Activated T-helper 2 cell treated with anti-CD3 and anti-CD28 coated beads, Interferon-gamma antibody, Interleukin-2, Interleukin-4, amounts not matched to agents 10 μg/mL and 5 μg/mL and 100 μg/mL, durations not matched to agents 14 hours and 24 hours and 36 hours (primary cell): ENCODE measurements at regions not wholly inside any gene's neighbourhood (a gene's known extent, or its start where the extent isn't known, plus 50 kb on each side); places are given as distances from the start of the nearest gene placed in this dataset.

Source experiments
- DNase-seq: peaks from one replicate; pipeline ENCODE4 v3.0.0; 2021; ENCODE audit warnings: low spot score
- H3K27ac Mint-ChIP-seq: one replicate; pipeline ENCODE4 v1.8.0; 2021; ENCODE audit warnings: mixed read lengths
- H3K27me3 Mint-ChIP-seq: one replicate; pipeline ENCODE4 v1.8.0; 2021; ENCODE audit warnings: low read depth, mixed read lengths
- H3K36me3 Mint-ChIP-seq: one replicate; pipeline ENCODE4 v1.8.0; 2021; ENCODE audit warnings: low read depth, mixed read lengths
- H3K4me1 Mint-ChIP-seq: one replicate; pipeline ENCODE4 v1.8.0; 2021; ENCODE audit warnings: low read depth, mixed read lengths
- H3K4me3 Mint-ChIP-seq: one replicate; pipeline ENCODE4 v1.8.0; 2021; ENCODE audit warnings: low read depth, mild to moderate bottlenecking, moderate library complexity, mixed read lengths
- H3K9me3 Mint-ChIP-seq: one replicate; pipeline ENCODE4 v1.8.0; 2021; ENCODE audit warnings: mixed read lengths
- intact Hi-C: fragments of 100-400 bp; cut with micrococcal nuclease; formaldehyde crosslinking; loops from one replicate; pipeline ENCODE4 v1.15.1; 2023

- H3K4me3 Mint-ChIP-seq, result no peak overlapping the region
- no peaks in the 10 kb centered on the region for H3K9me3 Mint-ChIP-seq
- peaks cover 14% of the 10 kb centered on the region for H3K27me3 Mint-ChIP-seq
- intact Hi-C loops, result no loop called here
- no peak for DNase-seq
- H3K36me3 Mint-ChIP-seq, result no peaks in the 10 kb centered on the region
- H3K4me1 Mint-ChIP-seq, result peaks cover 4% of the 10 kb centered on the region
- H3K27ac Mint-ChIP-seq, result no peak overlapping the region
Measured at GRCh38 chrX:107563824-107564223, 64.5 kb upstream of the PRPS1 start.

- H3K36me3 Mint-ChIP-seq, result no peaks in the 10 kb centered on the region
- H3K4me1 Mint-ChIP-seq, result peaks cover 4% of the 10 kb centered on the region
- peaks cover 14% of the 10 kb centered on the region for H3K27me3 Mint-ChIP-seq
- no peaks in the 10 kb centered on the region for H3K9me3 Mint-ChIP-seq
- no peak overlapping the region for H3K4me3 Mint-ChIP-seq
- no peak overlapping the region for H3K27ac Mint-ChIP-seq
- DNase-seq, result no peak
- intact Hi-C loops, result no loop called here
Measured at GRCh38 chrX:107565015-107565414, 63.3 kb upstream of the PRPS1 start.

- Mint-ChIP-seq H3K27me3 (peaks cover 14% of the 10 kb centered on the region), H3K27ac (no peak overlapping the region), H3K4me1 (peaks cover 4% of the 10 kb centered on the region), H3K36me3 (no peaks in the 10 kb centered on the region), H3K9me3 (no peaks in the 10 kb centered on the region), H3K4me3 (no peak overlapping the region)
- intact Hi-C loops, result no loop called here
- DNase-seq, result no peak
Measured at GRCh38 chrX:107565931-107566603, 62.2 kb upstream of the PRPS1 start.

GRCh38 chrX:107566604-107567262 is 61.6 kb upstream of the PRPS1 start:
- H3K36me3 Mint-ChIP-seq, result no peaks in the 10 kb centered on the region
- H3K9me3 Mint-ChIP-seq, result no peaks in the 10 kb centered on the region
- peaks cover 13% of the 10 kb centered on the region for H3K27me3 Mint-ChIP-seq
- H3K4me3 Mint-ChIP-seq, result no peak overlapping the region
- intact Hi-C loops, result no loop called here
- H3K4me1 Mint-ChIP-seq, result peaks cover 4% of the 10 kb centered on the region
- no peak overlapping the region for H3K27ac Mint-ChIP-seq
- no peak for DNase-seq

- Mint-ChIP-seq H3K27me3 (peaks cover 14% of the 10 kb centered on the region), H3K27ac (no peak overlapping the region), H3K36me3 (peaks cover 3% of the 10 kb centered on the region), H3K4me1 (peaks cover 6% of the 10 kb centered on the region), H3K4me3 (no peak overlapping the region), H3K9me3 (peaks cover 5% of the 10 kb centered on the region)
- intact Hi-C loops, result no loop called here
- DNase-seq, result no peak
Measured at GRCh38 chrX:107567370-107567769, 60.9 kb upstream of the PRPS1 start.

GRCh38 chrX:107571296-107571998 is 56.9 kb upstream of the PRPS1 start:
- H3K4me1 Mint-ChIP-seq, result peaks cover 7% of the 10 kb centered on the region
- H3K4me3 Mint-ChIP-seq, result no peak overlapping the region
- peaks cover 8% of the 10 kb centered on the region for H3K27me3 Mint-ChIP-seq
- DNase-seq, result no peak
- H3K9me3 Mint-ChIP-seq, result peaks cover 5% of the 10 kb centered on the region
- intact Hi-C loops, result loop anchor here (10.0 kb wide), 1 partner anchor 53 kb away; the partner anchor contains the start of gene PRPS1
- H3K36me3 Mint-ChIP-seq, result peaks cover 3% of the 10 kb centered on the region
- H3K27ac Mint-ChIP-seq, result no peak overlapping the region

GRCh38 chrX:107573016-107573415 is 55.3 kb upstream of the PRPS1 start:
- no peak for DNase-seq
- intact Hi-C loops, result loop anchor here (10.0 kb wide), 1 partner anchor 52 kb away; the partner anchor contains the start of gene PRPS1
- H3K4me3 Mint-ChIP-seq, result no peak overlapping the region
- peaks cover 6% of the 10 kb centered on the region for H3K4me1 Mint-ChIP-seq
- H3K36me3 Mint-ChIP-seq, result peaks cover 3% of the 10 kb centered on the region
- peaks cover 5% of the 10 kb centered on the region for H3K9me3 Mint-ChIP-seq
- H3K27ac Mint-ChIP-seq, result no peak overlapping the region
- H3K27me3 Mint-ChIP-seq, result peaks cover 2% of the 10 kb centered on the region

GRCh38 chrX:107574054-107574683 is 54.1 kb upstream of the PRPS1 start:
- DNase-seq, result no peak
- Mint-ChIP-seq H3K27ac (no peak overlapping the region), H3K36me3 (peaks cover 3% of the 10 kb centered on the region), H3K27me3 (peaks cover 2% of the 10 kb centered on the region), H3K4me1 (peaks cover 6% of the 10 kb centered on the region), H3K9me3 (peaks cover 5% of the 10 kb centered on the region), H3K4me3 (no peak overlapping the region)
- intact Hi-C loops, result loop anchor here (10.0 kb wide), 1 partner anchor 51 kb away; the partner anchor contains the start of gene PRPS1

GRCh38 chrX:107574711-107575110 is 53.6 kb upstream of the PRPS1 start:
- no peak overlapping the region for H3K27ac Mint-ChIP-seq
- peaks cover 2% of the 10 kb centered on the region for H3K27me3 Mint-ChIP-seq
- intact Hi-C loops, result loop anchor here (10.0 kb wide), 1 partner anchor 50 kb away; the partner anchor contains the start of gene PRPS1
- peaks cover 5% of the 10 kb centered on the region for H3K9me3 Mint-ChIP-seq
- H3K36me3 Mint-ChIP-seq, result peaks cover 3% of the 10 kb centered on the region
- H3K4me3 Mint-ChIP-seq, result no peak overlapping the region
- DNase-seq, result no peak
- peaks cover 6% of the 10 kb centered on the region for H3K4me1 Mint-ChIP-seq

- no peak overlapping the region for H3K27ac Mint-ChIP-seq
- no peak for DNase-seq
- peaks cover 2% of the 10 kb centered on the region for H3K27me3 Mint-ChIP-seq
- H3K9me3 Mint-ChIP-seq, result peaks cover 5% of the 10 kb centered on the region
- H3K4me3 Mint-ChIP-seq, result no peak overlapping the region
- peaks cover 3% of the 10 kb centered on the region for H3K36me3 Mint-ChIP-seq
- H3K4me1 Mint-ChIP-seq, result peaks cover 6% of the 10 kb centered on the region
- intact Hi-C loops, result loop anchor here (10.0 kb wide), 1 partner anchor 48 kb away; the partner anchor contains the start of gene PRPS1
Measured at GRCh38 chrX:107576392-107576791, 51.9 kb upstream of the PRPS1 start.

- intact Hi-C loops, result loop anchor here (10.0 kb wide), 1 partner anchor 48 kb away; the partner anchor contains the start of gene PRPS1
- H3K4me3 Mint-ChIP-seq, result no peak overlapping the region
- peaks cover 5% of the 10 kb centered on the region for H3K9me3 Mint-ChIP-seq
- peaks cover 3% of the 10 kb centered on the region for H3K36me3 Mint-ChIP-seq
- no peak overlapping the region for H3K27ac Mint-ChIP-seq
- DNase-seq, result peak; percentile 8
- peaks cover 2% of the 10 kb centered on the region for H3K27me3 Mint-ChIP-seq
- H3K4me1 Mint-ChIP-seq, result peaks cover 6% of the 10 kb centered on the region
Measured at GRCh38 chrX:107576841-107577240, 51.5 kb upstream of the PRPS1 start.

- intact Hi-C loops, result loop anchor here (10.0 kb wide), 1 partner anchor 47 kb away; the partner anchor contains the start of gene PRPS1
- no peak for DNase-seq
- H3K9me3 Mint-ChIP-seq, result no peaks in the 10 kb centered on the region
- no peak overlapping the region for H3K27ac Mint-ChIP-seq
- no peak overlapping the region for H3K4me3 Mint-ChIP-seq
- no peaks in the 10 kb centered on the region for H3K36me3 Mint-ChIP-seq
- peaks cover 4% of the 10 kb centered on the region for H3K4me1 Mint-ChIP-seq
- no peaks in the 10 kb centered on the region for H3K27me3 Mint-ChIP-seq
Measured at GRCh38 chrX:107577933-107578332, 50.4 kb upstream of the PRPS1 start.
